ENCODE measurements at regions not wholly inside any gene's neighbourhood (a gene's known extent, or its start where the extent isn't known, plus 50 kb on each side); places are given as distances from the start of the nearest gene placed in this dataset.

GRCh38 chr14:23785208-23785607 is 149.0 kb downstream of the DHRS2 start:
- TF ChIP-seq CTCF (IDR thresholded peaks at IDR 0.05; ENCODE audit: low read depth, low read length, missing control alignments), result no peak
- DNase-seq (ENCODE audit: extremely low read depth, low read depth), result no peak
- no peak overlapping the region for H3K4me3 ChIP-seq (replicated peaks; ENCODE audit: low read depth, low read length)

GRCh38 chr14:23787436-23787835 is 151.3 kb downstream of the DHRS2 start:
- DNase-seq (ENCODE audit: extremely low read depth, low read depth), result no peak
- TF ChIP-seq CTCF (IDR thresholded peaks at IDR 0.05; ENCODE audit: low read depth, low read length, missing control alignments), result no peak
- no peak overlapping the region for H3K4me3 ChIP-seq (replicated peaks; ENCODE audit: low read depth, low read length)

- no peak for DNase-seq (ENCODE audit: extremely low read depth, low read depth)
- no peak for TF ChIP-seq CTCF (IDR thresholded peaks at IDR 0.05; ENCODE audit: low read depth, low read length, missing control alignments)
- no peak overlapping the region for H3K4me3 ChIP-seq (replicated peaks; ENCODE audit: low read depth, low read length)
Measured at GRCh38 chr14:23789696-23790095, 153.5 kb downstream of the DHRS2 start.

GRCh38 chr14:23793532-23793931 is 157.4 kb downstream of the DHRS2 start:
- TF ChIP-seq CTCF (IDR thresholded peaks at IDR 0.05; ENCODE audit: low read depth, low read length, missing control alignments), result no peak
- no peak for DNase-seq (ENCODE audit: extremely low read depth, low read depth)
- no peak overlapping the region for H3K4me3 ChIP-seq (replicated peaks; ENCODE audit: low read depth, low read length)

GRCh38 chr14:23800811-23801210 is 152.8 kb upstream of the DHRS4 start:
- no peak for TF ChIP-seq CTCF (IDR thresholded peaks at IDR 0.05; ENCODE audit: low read depth, low read length, missing control alignments)
- no peak for DNase-seq (ENCODE audit: extremely low read depth, low read depth)

GRCh38 chr14:23801766-23802165 is 151.8 kb upstream of the DHRS4 start:
- no peak for DNase-seq (ENCODE audit: extremely low read depth, low read depth)
- no peak overlapping the region for H3K4me3 ChIP-seq (replicated peaks; ENCODE audit: low read depth, low read length)
- TF ChIP-seq CTCF (IDR thresholded peaks at IDR 0.05; ENCODE audit: low read depth, low read length, missing control alignments), result no peak

More at GRCh38 chr14:23800811-23801210, 152.8 kb upstream of the DHRS4 start:
- no peak overlapping the region for H3K4me3 ChIP-seq (replicated peaks; ENCODE audit: low read depth, low read length)

- no peak for TF ChIP-seq CTCF (IDR thresholded peaks at IDR 0.05; ENCODE audit: low read depth, low read length, missing control alignments)
- no peak for DNase-seq (ENCODE audit: extremely low read depth, low read depth)
- no peak overlapping the region for H3K4me3 ChIP-seq (replicated peaks; ENCODE audit: low read depth, low read length)
Measured at GRCh38 chr14:23804817-23805216, 148.8 kb upstream of the DHRS4 start.
